ENCODE measurements at regions not wholly inside any gene's neighbourhood (a gene's known extent, or its start where the extent isn't known, plus 50 kb on each side); places are given as distances from the start of the nearest gene placed in this dataset.

DNA sequence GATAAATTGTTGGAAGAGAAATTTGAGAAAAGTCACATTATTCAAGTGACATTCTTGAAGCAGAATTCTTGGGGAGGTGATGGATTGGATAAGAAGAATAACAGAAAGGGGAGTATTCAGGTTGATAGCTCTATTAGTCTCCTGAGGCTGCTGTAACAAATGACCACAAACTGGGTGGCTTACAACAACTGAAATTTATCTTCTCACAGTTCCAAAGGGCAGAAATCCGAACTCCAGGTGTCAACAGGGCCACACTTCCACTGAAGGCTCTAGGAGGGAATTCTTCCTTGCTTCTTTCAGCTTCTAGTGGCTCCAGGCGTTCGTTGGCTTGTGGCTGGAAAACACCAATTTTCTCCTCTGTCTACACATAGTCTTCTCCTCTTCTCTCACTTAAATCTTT is 99.8 kb downstream of the TES start:
- ATAC-seq: no peak
- no peak for DNase-seq (ENCODE audit: low spot score)

DNA sequence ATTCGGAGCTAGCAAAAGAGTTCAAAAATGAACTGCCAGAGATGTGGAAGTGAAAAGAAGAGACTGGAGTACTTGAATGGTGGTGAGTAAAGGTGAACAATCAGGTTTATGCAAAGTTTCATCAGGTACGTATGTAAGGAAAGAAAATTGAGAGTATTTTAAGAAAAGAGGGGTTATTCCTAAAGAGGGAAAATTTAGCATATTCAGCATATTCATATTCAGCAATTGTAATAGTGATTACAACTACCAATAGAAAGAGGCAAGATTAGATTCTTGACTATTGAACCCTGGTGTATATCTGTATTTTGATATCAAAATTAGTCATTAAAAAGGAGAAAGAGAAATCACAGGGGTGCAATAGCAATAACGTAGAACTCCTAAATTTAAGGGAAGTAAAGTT is 100.9 kb downstream of the TES start:
- ATAC-seq (no peak), DNase-seq (ENCODE audit: low spot score) (no peak)

DNA sequence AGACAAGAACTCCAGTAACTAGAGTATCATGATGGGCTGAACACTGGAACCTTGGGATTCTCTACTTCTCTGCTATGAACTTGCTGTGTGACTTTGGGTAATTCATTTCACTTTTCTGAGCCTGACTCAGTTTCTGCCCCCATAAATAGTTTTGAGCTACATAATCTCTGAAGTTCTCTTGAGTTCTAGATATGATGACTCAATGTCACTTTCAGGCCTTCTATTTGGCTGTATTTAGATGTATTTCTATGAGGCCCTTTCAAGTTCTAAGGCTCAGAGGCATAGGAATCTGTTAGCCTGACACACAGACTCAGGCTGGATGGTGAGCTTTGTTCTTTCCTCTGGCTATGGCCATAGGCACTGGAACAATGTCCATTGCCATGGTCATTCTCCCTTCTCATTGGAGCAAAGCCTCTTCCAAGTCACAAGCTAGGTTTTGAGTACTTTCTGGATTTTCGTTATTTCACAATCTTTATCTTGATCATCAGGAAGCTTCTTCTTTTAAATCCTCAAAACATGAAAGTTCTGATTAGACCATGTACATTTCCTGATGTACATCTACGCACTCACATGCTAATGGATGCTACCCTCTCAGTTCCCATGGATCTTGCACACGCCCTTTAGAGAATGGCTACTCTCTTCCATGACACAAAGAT is 101.6 kb downstream of the TES start:
- DNase-seq (ENCODE audit: low spot score) (no peak), ATAC-seq (no peak)

DNA sequence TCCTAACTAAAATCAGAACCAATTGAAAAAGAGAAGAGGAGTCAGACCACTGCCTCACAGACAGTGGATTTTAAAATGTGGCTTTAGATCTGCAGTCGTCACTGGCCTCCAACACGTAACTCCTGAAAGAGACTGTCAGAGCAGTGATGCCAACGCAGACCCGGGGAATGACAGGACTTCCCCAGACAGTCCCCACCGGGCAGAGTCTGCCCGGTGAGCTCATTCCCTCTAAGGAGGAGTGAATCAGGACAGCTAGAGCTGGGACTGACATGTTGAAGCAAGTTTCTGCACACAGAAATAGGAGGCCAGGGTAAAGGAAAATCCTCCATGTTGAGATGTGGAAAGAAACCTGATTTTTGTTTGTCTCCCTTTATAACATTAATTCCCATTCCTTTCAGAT is 105.0 kb downstream of the TES start:
- DNase-seq (ENCODE audit: low spot score) (no peak), ATAC-seq (no peak)

DNA sequence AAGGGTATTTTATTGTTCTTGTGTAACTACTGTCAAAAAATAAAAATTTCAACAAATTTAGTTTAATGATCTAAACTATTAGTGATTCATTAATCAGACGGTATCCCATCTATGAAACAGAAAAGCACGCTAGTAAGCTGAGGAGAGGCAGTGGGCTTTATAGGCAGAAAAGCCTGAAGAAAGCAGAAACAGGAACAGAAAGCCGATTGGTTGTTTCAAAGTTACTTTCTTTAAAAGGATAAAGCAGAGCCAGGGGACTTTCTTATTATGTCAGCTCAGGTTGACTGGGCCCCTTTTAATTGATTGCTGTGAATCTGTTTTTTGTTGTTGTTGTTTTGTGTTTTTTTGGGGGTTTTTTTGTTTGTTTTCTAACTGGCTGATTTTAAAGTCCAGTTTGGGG is 105.5 kb downstream of the TES start:
- no peak for DNase-seq (ENCODE audit: low spot score)
- ATAC-seq: no peak

DNA sequence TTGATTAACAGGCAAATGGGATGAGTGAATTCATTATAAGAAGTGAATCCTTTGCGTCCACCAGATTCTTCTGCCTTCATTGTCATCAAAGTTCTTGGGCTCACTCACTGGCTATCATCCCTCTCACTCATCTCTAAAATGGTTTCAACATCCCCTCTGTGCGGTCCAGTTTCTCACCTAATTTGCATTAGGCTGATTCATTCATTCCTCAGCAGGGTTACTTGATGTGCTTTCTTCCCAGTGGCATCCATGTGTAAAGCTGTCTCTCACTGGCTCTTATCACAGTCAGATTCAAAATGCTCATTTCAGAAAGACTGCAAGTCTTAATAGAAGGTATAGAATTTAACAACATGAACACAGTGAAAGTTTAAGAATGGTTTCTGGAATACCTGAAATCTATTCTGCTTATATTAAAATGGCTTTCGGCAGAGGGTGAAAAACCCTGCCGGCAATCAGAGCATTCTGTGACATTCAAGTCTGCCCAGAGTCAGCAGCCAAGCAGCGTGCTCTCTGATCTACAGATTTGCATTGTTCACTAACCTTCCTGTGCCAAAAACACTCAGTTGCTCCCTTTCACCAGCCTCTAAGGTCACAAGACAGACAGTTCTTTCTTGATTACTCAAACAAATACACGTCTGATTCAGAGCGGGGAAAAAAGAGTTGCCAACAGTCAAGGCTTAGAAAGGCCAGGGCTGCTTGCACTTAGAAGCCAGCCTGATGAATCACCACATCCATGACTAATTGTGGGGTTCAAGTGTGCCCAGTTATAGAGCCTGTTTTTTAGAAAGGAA is 106.7 kb downstream of the TES start:
- peak; percentile 91 for ATAC-seq
- peak; percentile 46 for DNase-seq (ENCODE audit: low spot score)

DNA sequence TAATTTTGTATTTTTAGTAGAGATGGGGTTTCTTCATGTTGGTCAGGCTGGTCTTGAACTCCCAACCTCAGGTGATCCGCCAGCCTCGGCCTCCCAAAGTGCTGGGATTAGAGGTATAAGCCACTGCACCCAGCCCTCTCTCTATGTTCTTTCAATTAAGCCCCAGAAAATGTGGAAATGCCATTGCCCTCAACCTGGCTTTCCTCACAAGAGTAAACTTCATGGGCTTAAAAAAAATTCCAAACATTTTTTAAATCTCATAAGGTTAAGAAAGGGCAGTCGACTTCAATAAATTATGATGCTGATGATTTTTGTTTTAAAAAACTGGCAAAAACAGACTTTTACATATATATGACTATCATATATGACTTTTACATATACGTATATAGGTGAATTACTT is 107.6 kb downstream of the TES start:
- ATAC-seq: no peak
- DNase-seq (ENCODE audit: low spot score): no peak

DNA sequence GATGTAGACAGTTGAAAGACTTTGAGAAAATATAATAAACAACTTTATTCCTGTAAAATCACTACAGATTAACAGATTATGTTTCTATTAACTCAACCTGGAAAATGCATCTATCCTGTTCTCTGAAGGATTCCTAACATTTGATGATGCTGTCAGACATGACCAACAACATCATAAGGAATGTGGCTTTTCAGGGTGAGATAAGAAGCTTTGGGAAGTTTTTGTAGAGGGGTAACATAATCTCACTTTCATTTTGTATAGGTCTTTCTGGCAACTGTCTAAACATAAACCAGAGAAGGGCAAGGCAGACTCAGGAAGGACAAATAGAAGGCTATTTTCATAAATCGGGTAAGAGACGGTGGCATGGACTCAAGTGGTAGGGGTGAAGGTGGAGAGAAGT is 112.2 kb downstream of the TES start:
- no peak for DNase-seq (ENCODE audit: low spot score)
- no peak for ATAC-seq

DNA sequence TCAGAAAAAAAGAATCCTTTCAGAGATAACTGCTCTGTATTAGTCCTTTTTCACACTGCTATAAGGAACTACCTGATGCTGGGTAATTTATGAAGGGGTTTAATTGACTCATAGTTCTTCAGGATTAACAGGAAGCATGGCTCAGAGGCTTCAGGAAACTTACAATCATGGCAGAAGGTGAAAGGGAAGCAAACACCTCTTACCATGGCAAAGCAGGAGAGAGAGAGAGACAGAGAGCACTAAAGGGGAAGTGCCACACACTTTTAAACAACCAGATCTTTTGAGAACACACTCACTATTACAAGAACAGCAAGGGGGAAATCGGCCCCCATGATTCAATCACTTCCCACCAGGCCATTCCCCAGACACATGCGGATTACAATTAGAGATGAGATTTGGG is 114.2 kb downstream of the TES start:
- DNase-seq (ENCODE audit: low spot score) (no peak), ATAC-seq (no peak)

DNA sequence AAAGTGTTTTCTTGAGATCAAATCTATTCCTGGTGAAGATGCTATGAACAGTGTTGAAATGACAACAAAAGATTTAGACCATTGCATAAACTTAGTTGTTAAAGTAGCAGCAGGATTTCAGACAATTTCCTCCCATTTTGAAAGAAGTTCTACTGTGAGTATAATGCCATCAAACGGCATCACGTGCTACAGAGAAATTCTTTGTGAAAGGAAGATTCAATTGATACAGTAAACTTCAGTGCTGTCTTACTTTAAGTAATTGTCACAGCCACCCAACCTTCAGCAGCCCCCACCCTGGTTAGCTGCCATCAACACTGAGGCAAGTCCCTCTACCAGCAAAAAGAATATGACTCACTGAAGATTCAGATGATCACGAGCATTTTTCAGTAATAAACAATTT is 115.2 kb downstream of the TES start:
- ATAC-seq: no peak
- DNase-seq (ENCODE audit: low spot score): no peak

DNA sequence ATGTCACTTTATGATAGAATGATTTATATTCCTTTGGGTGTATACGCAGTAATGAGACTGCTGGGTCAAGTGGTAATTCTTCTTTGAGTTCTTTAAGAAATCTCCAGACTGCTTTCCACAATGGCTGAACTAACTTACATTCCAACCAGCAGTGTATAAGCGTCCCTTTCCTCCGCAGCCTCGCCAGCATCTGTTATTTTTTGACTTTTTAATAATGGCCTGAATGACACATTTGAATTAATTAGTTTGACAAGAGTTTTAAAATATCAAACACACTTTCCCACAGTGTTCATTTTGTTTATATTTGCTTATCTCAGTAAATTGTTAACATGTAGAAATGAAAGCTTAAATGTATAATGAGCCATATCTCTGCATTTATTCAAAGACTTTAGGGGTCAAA is 116.8 kb downstream of the TES start:
- no peak for ATAC-seq
- no peak for DNase-seq (ENCODE audit: low spot score)

DNA sequence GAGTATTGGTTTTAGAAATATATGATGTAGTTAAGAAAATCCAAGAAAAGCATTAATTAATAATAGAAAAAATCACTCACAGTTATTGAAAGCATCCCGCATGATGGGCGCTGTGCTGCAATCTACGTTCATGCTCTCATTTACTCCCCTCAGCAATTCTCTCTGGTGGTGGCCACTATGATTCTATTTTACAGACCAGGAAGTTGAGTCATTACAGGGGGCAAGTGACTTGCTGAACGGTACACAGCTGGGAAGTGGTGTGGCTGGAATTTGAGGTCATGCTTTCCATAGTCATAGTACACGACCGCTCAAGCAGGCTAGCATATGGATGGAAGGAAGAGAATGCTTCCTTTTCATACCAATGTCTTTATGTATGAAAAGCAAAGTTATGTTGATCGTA is 117.4 kb downstream of the TES start:
- DNase-seq (ENCODE audit: low spot score): no peak
- ATAC-seq: no peak

DNA sequence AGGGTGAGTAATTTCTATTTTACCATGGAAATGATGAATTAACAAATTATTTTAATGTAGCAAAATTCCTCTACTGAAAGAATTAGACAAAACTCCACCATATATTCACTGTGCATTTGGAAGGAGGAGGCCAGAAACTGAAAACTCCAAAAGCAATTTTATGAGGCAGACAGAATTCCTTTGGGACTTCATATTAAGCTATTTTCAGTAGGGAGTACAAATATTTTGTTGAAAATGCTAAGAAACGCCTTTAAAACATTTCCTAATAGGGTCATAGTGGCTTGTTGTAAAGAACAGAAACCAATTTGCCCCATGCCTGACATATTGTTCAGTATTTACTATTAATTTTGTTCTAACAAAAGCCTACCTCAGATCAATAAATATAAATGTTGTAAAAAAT is 117.8 kb downstream of the TES start:
- DNase-seq (ENCODE audit: low spot score) (no peak), ATAC-seq (no peak)

DNA sequence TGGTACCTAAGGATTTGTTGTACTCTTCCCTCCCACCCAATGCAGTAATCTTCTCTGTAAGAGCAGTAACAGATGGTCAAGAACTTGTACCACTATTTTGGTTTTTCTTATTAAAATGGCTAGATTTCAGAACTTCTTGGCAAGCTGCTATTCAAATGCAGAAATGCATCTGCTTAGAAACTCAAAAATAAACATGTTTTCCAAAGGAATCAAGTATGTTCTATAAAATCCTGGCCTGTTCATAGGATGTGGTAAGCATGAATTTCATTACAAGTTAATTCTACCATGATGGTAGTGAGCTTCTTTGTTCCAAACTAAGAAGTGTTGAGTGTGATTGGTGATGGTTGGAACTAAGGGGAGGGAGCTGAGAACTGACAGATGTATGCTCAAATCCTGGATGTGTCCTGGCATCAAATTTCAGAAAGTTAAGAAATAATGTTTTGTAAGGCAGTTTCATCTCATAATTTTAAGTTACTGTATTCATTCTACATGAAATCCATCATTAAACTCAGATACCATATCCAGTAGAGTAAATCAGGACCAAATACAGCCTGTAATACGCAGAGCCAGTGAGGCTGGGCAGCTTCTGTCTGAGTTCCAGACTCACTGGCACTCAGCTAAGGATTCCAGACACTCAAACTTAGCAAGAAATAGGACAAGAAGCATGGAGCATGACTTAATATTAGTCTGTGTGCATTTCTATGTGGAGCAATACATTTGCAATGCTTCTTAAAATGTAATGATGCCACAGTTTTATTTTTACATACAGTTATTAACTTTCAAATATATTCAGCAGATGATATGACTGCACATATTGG is 119.6 kb downstream of the TES start:
- DNase-seq (ENCODE audit: low spot score) (no peak), ATAC-seq (no peak)

DNA sequence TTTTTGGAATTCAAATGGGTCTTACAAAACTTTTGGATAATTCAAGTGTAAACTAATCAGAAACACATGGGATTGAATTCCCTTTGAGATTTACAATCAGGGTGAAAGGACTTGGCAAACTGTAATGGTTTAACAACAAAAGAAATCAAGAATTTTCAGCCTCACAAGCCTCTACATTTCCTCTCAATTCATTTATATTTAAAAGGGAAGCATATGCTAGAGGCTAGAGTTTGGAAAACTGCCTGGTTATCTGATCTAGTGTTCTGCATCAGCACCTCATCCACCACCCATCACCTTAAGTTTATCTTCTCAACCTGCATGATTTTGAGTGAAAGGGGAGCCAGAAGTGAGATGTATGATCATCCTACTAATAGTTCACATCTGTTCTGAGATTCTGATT is 120.7 kb downstream of the TES start:
- no peak for ATAC-seq
- no peak for DNase-seq (ENCODE audit: low spot score)

DNA sequence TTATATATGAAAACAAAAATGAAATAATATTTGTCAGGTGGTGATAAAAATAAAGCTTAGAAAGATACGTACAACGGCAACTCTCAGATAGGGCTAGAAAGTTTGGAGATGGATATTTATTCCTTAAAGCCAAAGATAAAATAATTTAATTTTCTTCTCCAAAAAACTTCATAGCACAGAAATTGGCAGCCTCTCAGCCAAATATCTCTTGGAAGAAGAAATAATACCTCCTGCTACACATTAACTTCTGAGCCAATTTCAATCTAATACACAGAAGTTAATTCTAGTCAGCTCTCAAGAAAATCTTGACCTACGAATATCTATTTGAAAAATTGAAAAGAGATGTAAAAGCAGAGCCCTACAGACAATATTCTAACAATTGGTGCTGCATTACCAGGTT is 122.4 kb downstream of the TES start:
- ATAC-seq (no peak), DNase-seq (ENCODE audit: low spot score) (no peak)

DNA sequence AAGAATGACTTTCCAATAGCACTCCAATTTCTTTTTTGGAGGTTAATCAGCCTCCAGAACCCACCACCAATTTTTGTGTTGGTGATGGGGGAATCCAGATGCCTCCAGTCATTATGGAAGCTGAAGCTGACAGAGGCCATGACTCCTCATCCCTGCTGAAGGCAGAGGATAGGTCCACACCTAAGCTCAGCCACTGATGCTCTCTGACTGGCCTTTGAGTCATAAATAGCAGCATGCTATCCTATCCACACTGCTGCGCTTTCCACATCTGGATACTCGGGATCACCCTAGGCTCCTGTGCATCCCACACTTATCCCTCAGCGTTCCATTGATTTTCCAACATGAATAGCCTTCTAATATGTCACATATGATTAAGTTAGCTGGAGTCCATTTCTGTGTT is 124.2 kb downstream of the TES start:
- DNase-seq (ENCODE audit: low spot score) (no peak), ATAC-seq (no peak)

DNA sequence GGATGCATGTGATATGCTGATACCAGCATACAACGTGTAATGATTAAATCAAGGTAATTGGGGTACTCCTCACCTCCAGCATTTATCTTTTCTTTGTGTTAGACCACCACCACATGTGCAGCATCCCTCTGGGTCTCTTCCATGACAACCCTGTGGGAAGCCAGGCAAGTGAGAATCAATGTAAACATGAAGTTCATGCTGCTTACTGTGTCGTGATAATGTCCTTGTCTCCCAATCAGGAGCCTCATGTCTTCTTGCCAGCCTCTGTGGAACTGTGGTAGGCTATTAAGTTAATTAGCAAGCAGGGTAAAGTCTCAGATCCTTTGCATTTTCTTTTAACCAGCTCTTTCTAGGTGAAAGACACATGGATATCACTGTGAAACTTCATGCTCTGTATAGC is 126.7 kb downstream of the TES start:
- DNase-seq (ENCODE audit: low spot score): no peak
- no peak for ATAC-seq

DNA sequence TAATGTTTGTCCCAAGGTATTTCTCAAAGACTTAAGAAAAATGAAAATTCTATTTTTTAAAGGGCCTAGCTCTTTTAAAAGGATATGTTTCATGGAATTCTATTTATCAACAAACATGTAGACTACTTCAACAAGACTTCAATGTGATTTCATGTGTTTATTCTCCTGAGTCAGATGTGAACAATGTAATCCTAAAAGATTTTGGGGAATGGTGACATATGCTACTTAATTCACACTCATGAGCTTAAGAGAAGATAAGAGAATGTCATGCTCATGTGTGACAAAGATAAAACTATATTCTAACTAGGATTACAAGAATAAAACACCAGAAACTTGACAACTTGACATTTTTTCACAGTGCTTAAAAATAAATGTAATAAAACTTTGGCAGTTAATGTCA is 127.5 kb downstream of the TES start:
- ATAC-seq: no peak

DNA sequence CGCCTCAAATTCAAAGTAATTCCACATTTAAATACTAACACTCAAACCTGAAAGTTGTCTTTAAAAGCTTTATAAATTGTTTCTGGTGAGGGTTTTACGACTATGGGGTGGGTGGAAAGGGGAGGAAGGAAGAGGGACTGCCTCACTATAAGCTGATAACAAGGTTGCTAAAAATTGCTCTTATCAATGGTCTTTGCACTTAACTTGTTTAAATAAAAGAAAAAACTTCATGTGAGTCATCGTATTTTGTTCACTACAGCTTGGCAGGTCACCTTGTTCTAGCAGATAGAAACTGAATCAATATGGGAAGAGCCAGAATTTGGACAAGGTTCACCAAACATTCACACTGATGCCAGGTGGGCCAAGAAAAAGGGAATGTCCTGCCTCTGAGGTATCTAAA is 129.2 kb downstream of the TES start:
- DNase-seq (ENCODE audit: low spot score) (peak; percentile 62), ATAC-seq (peak; percentile 95)

More for the DNA sequence above, 127.5 kb downstream of the TES start:
- DNase-seq (ENCODE audit: low spot score): no peak

DNA sequence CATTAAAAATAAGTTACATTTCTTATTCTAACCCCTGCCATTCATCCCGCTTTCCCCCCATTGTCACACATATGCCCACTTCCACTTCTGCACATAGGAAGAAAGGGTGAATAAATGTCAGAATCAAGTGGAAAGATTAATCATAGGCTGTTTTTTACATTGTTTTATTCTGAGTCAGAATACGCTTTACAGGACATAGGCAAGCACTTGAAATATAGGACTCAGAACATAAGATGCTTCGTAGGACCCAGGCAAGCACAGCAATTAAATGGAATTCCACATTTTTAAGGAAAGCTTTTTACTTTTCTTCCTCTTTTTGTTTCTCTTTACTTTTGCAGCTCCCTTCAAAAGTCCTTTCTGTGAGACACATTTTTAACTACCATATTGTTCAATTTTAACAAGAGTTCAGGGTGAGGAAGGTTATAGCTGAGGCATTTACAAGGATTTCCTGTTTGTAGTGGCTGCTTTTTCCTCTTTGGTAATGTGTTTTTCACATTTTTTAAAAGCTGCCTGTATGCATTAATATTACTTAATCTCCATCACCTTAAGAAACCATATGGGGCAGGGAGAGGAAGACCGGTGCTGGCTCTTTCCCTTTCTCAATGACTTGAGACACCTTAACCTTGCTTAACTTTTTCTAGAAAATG is 130.0 kb downstream of the TES start:
- ATAC-seq (no peak), DNase-seq (ENCODE audit: low spot score) (no peak)

Data from left lobe of liver (tissue), 2 donors.